Left lung (tissue), 4 donors: ENCODE measurements at regions not wholly inside any gene's neighbourhood (a gene's known extent, or its start where the extent isn't known, plus 50 kb on each side); places are given as distances from the start of the nearest gene placed in this dataset.
A peak's percentile ranks its signal among the peaks of the same experiment; 100 is the strongest.

Experiments
- ATAC-seq: fragments of 200-7000 bp; cut with Tn5 transposase; one replicate; pipeline ENCODE4 v1.9.1; 2020; ENCODE audit warnings: moderate library complexity
- DNase-seq, 4 donors: peaks; one replicate each; pipeline ENCODE4 v3.0.0-alpha.2; 2013 to 2020
- H3K27ac ChIP-seq, 2 donors: fragments of 200-600 bp; sonication (generic) in 1 of 2; one replicate each; pipeline versions ENCODE4 v1.5.0 to v1.8.0; 2020 to 2021
- H3K27me3 ChIP-seq, 2 donors: fragments of 200-600 bp; sonication (generic) in 1 of 2; one replicate each; pipeline versions ENCODE4 v1.5.0 to v1.8.0; 2020 to 2021
- H3K36me3 ChIP-seq, 2 donors: fragments of 200-600 bp; sonication (generic) in 1 of 2; one replicate each; pipeline versions ENCODE4 v1.5.0 to v1.8.0; 2020 to 2021
- H3K4me1 ChIP-seq, 2 donors: fragments of 200-600 bp; one replicate each; pipeline ENCODE4 v1.8.0; 2021
- H3K4me3 ChIP-seq, 2 donors: fragments of 200-600 bp; sonication (generic) in 1 of 2; one replicate each; pipeline versions ENCODE4 v1.5.0 to v1.8.0; 2020 to 2021; ENCODE audit warnings: mild to moderate bottlenecking in 1 of 2
- H3K9me3 ChIP-seq, 2 donors: fragments of 200-600 bp; sonication (generic) in 1 of 2; one replicate each; pipeline versions ENCODE4 v1.5.0 to v1.8.0; 2020 to 2021
- CTCF ChIP-seq, 2 donors: fragments of 200-600 bp; sonication (generic) in 1 of 2; IDR thresholded peaks; one replicate each; pipeline versions ENCODE4 v1.5.0 to v1.8.0; 2021; ENCODE audit warnings: antibody characterized with exemption in 2 of 2
- intact Hi-C, 2 donors: fragments of 100-400 bp; cut with DNase I; formaldehyde crosslinking; loops; one replicate each; pipeline versions ENCODE4 v1.11.2 to v1.14.2; 2022
- donor health status: DM: no; HTN: yes; CAD: no.
- donor health status: DM: no; HTN: no; CAD: no.

DNA sequence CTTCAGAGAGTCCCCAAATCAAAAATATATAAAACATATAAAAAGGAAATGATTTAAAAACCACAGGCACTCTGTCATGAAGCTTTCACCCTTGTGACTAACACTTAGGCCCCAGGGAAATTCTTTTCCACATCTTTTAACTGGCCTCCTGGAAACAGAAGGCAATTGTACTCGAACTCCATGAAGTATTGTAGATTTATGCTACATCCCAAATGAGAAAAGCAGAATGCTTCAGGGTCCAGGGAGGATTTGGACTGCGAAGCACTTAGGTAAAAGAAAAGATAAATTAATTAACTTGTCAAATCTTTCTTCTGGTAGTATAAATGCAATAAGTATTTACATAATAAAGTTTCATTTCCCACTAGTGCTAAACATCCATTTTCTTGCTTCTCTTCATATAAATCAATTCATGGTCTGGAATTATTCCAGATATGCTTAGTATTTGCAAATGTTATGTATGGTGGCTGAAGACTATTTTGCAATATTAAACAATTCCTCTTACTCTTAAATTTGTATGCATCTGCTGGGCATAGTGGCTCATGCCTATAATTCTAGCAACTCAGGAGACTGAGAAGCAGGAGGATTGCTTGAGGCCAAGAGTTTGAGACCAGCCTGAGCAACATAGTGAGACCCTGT is 64.9 kb upstream of the ELL2 start:
- intact Hi-C loops: no loop called here
- Histone ChIP-seq H3K9me3 (no peaks in the 10 kb centered on the region), H3K27ac (no peak overlapping the region), H3K4me1 (no peaks in the 10 kb centered on the region), H3K36me3 (no peaks in the 10 kb centered on the region), H3K4me3 (no peak overlapping the region), H3K27me3 (no peaks in the 10 kb centered on the region)
- no peak for TF ChIP-seq CTCF (IDR thresholded peaks at IDR 0.05)
- no peak for DNase-seq
- ATAC-seq: no peak

DNA sequence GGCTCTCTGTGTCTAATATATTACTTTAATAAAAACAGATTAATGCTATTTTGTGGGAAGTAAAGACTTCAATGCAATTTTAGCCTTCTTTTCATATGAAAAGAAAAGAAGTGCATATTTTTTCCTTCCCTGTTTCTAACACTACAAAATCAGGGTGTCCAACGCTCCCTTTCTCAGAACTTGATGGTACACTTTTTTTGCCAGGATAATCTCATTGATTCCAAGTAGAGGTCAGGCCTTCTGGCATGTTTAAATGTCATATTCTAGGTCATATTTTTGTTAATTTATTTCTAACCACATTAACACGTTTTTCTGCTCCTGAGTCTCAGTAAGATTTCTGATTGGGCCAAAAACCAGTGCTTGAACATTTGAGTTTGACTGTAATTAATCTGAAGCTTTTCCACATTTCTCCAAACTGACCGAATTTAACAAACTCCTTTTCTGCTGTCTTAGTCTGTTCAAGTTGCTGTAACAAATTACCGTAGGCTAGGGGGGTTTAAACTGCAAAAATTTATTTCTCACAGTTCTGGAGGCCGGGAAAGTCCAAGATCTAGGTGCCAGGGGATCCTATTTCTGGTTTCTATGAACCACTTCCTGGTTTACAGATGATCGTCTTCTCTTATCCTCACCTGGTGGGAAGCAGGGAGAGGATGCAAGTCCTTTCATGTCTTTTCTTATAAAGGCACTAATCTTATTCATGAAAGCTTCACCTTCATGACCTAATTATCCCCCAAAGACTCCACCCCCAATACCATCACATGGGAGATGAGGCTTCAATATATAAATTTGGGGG is 63.2 kb upstream of the ELL2 start:
- Histone ChIP-seq H3K4me3 (no peak overlapping the region), H3K4me1 (no peaks in the 10 kb centered on the region), H3K27me3 (no peaks in the 10 kb centered on the region), H3K27ac (peak overlapping the region in 1 of 2 donors; percentile 37), H3K36me3 (no peaks in the 10 kb centered on the region), H3K9me3 (no peaks in the 10 kb centered on the region)
- no peak for TF ChIP-seq CTCF (IDR thresholded peaks at IDR 0.05)
- no peak for ATAC-seq
- intact Hi-C loops: no loop called here
- no peak for DNase-seq

DNA sequence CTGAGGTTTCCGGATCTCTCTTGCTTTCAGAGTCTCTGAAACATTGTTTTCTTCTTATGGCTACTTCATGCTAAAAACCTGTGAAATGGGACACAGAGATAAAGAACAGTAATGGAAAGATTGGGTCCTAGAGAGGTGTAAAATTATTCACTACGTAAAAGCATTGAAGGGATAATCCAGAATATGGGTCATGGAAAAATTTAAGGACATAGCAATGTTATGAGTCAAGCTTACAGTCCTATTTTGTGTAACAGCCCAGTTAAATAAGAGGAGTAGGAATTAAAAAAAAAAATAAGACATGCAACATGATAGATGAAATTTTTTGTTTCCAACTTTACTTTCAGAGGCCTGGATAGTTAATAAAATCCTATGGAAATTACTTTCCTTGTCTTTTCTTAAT is 61.9 kb upstream of the ELL2 start:
- TF ChIP-seq CTCF (IDR thresholded peaks at IDR 0.05): no peak
- Histone ChIP-seq H3K4me1 (no peaks in the 10 kb centered on the region), H3K4me3 (no peak overlapping the region), H3K36me3 (no peaks in the 10 kb centered on the region), H3K9me3 (no peaks in the 10 kb centered on the region), H3K27me3 (no peaks in the 10 kb centered on the region), H3K27ac (peak overlapping the region in 1 of 2 donors; percentile 37)
- intact Hi-C loops: no loop called here
- ATAC-seq (peak; percentile 58), DNase-seq (no peak)

DNA sequence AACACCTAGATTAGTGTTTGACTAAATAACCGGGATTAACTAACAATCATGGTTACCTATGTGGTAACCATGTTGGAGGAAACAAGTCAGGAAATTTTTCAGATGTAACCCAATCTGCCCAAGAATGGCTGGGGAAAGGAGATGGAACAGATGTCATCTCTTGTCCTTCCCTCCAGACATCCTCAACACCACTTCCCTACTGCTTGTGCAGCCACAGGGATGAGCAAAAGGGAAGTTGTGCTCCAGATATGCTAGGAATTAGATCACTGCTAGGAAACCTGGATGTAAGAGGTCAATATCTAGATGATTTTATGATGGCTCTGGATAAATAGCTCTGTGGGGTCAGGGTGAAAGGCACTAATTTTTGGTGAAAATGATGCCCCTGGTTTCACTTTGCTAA is 61.3 kb upstream of the ELL2 start:
- peak overlapping the region in 1 of 2 donors; percentile 20 for H3K27ac ChIP-seq
- ATAC-seq (no peak), DNase-seq (no peak)
- no peaks in the 10 kb centered on the region for H3K27me3 ChIP-seq
- H3K4me3 ChIP-seq: no peak overlapping the region
- no peak for TF ChIP-seq CTCF (IDR thresholded peaks at IDR 0.05)
- intact Hi-C loops: no loop called here
- no peaks in the 10 kb centered on the region for H3K36me3 ChIP-seq
- H3K4me1 ChIP-seq: no peaks in the 10 kb centered on the region
- H3K9me3 ChIP-seq: no peaks in the 10 kb centered on the region

GRCh38 chr5:96017951-96018350 is 56.3 kb upstream of the ELL2 start:
- no peak overlapping the region for H3K4me3 ChIP-seq
- no peak for TF ChIP-seq CTCF (IDR thresholded peaks at IDR 0.05)
- H3K9me3 ChIP-seq: no peaks in the 10 kb centered on the region
- intact Hi-C loops: no loop called here
- H3K27ac ChIP-seq: no peak overlapping the region
- no peaks in the 10 kb centered on the region for H3K27me3 ChIP-seq
- ATAC-seq (peak; percentile 33), DNase-seq (peak in 1 of 4 donors; percentile 5)
- no peaks in the 10 kb centered on the region for H3K36me3 ChIP-seq
- H3K4me1 ChIP-seq: no peaks in the 10 kb centered on the region
